ENCODE measurements at regions not wholly inside any gene's neighbourhood (a gene's known extent, or its start where the extent isn't known, plus 50 kb on each side); places are given as distances from the start of the nearest gene placed in this dataset.

GRCh38 chr11:122033631-122034030 lies 82.4 kb downstream of the BLID start:
- no peak overlapping the region for H3K4me3 ChIP-seq (ENCODE audit: low read depth, low read length)
- DNase-seq (ENCODE audit: low read depth) = no peak
- no peak for TF ChIP-seq CTCF (IDR thresholded peaks at IDR 0.05; ENCODE audit: low read depth, low read length, missing control alignments)

GRCh38 chr11:122033193-122033592 lies 82.8 kb downstream of the BLID start:
- DNase-seq (ENCODE audit: low read depth) = no peak
- no peak for TF ChIP-seq CTCF (IDR thresholded peaks at IDR 0.05; ENCODE audit: low read depth, low read length, missing control alignments)
- H3K4me3 ChIP-seq (ENCODE audit: low read depth, low read length) = no peak overlapping the region

- H3K4me3 ChIP-seq (ENCODE audit: low read depth, low read length) = no peak overlapping the region
- TF ChIP-seq CTCF (IDR thresholded peaks at IDR 0.05; ENCODE audit: low read depth, low read length, missing control alignments) = no peak
- DNase-seq (ENCODE audit: low read depth) = no peak
Observed at GRCh38 chr11:122032317-122032716, 83.7 kb downstream of the BLID start.

- TF ChIP-seq CTCF (IDR thresholded peaks at IDR 0.05; ENCODE audit: low read depth, low read length, missing control alignments) = no peak
- no peak overlapping the region for H3K4me3 ChIP-seq (ENCODE audit: low read depth, low read length)
- DNase-seq (ENCODE audit: low read depth) = no peak
Observed at GRCh38 chr11:122031813-122032212, 84.2 kb downstream of the BLID start.

GRCh38 chr11:122030286-122030685 lies 85.7 kb downstream of the BLID start:
- no peak for DNase-seq (ENCODE audit: low read depth)
- no peak overlapping the region for H3K4me3 ChIP-seq (ENCODE audit: low read depth, low read length)
- no peak for TF ChIP-seq CTCF (IDR thresholded peaks at IDR 0.05; ENCODE audit: low read depth, low read length, missing control alignments)

GRCh38 chr11:122028545-122028944 lies 87.5 kb downstream of the BLID start:
- TF ChIP-seq CTCF (IDR thresholded peaks at IDR 0.05; ENCODE audit: low read depth, low read length, missing control alignments) = no peak
- no peak overlapping the region for H3K4me3 ChIP-seq (ENCODE audit: low read depth, low read length)
- DNase-seq (ENCODE audit: low read depth) = no peak

- no peak overlapping the region for H3K4me3 ChIP-seq (ENCODE audit: low read depth, low read length)
- TF ChIP-seq CTCF (IDR thresholded peaks at IDR 0.05; ENCODE audit: low read depth, low read length, missing control alignments) = no peak
- DNase-seq (ENCODE audit: low read depth) = no peak
Observed at GRCh38 chr11:122028036-122028435, 88.0 kb downstream of the BLID start.

Measured in GM12864 (cell line).